HG02610 (cell line): ENCODE measurements at regions not wholly inside any gene's neighbourhood (a gene's known extent, or its start where the extent isn't known, plus 50 kb on each side); places are given as distances from the start of the nearest gene placed in this dataset.

ENCODE experiments used
- ATAC-seq: cut with Tn5 transposase; IDR thresholded peaks from one replicate; pipeline ENCODE4 v1.9.1; 2021; ENCODE audit warnings: mild to moderate bottlenecking, moderate library complexity; ENCODE audit not compliant: unreplicated experiment

GRCh38 chrY:19167319-19168201 lies 394.0 kb upstream of the HSFY2 start:
- ATAC-seq, result no peak

- no peak for ATAC-seq
Measured at GRCh38 chrY:19148783-19149182, 375.2 kb upstream of the HSFY2 start.

DNA sequence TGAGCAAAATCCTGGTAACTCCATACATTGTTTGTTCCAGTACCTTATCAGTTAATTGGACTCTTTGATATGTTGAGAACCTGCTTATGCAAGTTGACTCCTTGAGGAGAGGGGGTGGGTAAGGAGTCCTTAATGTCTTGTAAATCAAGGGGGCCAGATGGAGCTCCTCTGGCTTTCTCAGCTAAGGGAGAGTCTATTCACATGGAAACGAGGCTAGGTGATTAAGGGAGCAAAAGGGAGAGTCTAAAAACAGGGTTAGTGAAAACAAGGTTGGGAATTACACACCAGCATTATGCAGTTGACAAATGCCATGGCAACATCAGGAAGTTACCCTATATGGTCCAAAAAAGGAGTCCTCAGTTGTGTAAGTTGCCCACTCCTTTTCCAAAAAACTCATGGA lies 372.8 kb upstream of the HSFY2 start:
- ATAC-seq, result no peak

- ATAC-seq, result no peak
Measured at GRCh38 chrY:19142093-19142492, 368.6 kb upstream of the HSFY2 start.

- no peak for ATAC-seq
Measured at GRCh38 chrY:19140285-19140920, 366.9 kb upstream of the HSFY2 start.

GRCh38 chrY:19134426-19134825 lies 360.9 kb upstream of the HSFY2 start:
- ATAC-seq, result no peak

DNA sequence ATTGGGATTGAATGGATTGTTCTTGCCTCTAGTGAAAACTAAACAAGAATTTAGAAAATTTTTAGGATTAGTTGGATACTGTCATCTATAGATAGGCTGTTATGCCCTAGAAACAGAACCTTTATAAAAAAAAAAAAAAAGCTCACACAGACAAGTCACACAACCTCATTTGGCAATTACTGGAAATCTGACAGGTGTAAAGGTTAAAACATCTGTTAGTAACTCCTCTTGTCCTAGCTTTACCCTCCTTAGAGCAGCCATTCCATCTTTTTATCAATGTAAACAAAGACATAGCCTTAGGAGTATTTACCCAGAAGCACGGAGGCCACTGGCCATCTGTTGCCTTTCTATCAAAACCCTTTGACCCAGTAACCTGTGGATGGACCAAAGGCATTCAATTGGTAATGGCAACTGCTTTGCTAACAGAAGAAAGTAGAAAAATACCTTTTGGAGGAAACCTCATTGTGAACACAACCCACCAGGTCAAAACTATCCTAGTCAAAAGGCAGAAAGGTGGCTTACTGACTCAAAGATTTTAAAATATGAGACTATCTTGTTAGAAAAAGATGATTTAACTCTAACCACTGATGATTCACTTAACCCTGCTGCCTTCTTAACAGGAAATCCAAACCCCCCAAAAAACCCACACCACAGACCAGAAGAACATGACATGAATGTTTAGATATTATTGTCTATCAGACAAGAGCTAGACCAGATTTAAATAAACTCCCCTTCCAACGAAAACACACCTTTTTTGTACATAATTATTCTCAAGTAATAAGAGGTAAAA lies 357.2 kb upstream of the HSFY2 start:
- no peak for ATAC-seq

GRCh38 chrY:19126889-19127288 lies 353.4 kb upstream of the HSFY2 start:
- no peak for ATAC-seq

DNA sequence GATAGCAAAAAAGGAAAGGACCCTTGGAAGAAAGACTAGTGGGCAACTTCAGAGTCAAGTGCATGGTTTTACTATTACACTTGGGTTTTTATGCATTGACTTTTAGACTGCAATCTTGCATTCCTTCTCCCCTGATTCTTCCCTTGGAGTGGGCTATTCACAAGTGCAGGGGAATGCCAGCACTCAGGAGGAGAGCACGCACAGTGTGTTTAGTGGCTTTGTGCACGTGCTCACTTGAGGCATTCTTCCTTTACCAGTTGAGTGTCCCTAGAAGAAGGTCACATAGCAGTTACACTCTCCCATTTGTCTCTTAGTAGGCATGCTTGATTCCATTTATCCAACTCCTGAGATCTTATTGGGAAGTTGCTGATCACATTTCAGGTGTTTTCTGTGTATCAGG lies 351.1 kb upstream of the HSFY2 start:
- no peak for ATAC-seq

DNA sequence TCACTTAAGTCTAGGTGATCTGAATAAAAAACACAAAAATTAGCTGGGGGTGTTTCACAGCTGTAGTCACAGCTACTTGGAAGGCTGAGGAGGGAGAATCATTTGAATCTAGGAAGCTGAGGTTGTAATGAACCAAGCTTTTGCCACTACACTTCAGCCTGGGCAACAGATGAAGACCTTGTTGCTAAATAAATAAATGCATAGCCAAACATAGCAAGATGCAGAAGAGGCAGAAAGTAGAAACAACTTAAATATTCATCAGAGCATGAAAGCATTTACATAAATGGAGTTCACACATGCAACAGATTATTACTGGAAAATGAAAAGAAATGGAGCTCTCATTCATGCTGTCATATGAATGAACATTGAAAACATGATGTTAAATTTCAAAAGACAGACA lies 348.9 kb upstream of the HSFY2 start:
- ATAC-seq, result no peak

DNA sequence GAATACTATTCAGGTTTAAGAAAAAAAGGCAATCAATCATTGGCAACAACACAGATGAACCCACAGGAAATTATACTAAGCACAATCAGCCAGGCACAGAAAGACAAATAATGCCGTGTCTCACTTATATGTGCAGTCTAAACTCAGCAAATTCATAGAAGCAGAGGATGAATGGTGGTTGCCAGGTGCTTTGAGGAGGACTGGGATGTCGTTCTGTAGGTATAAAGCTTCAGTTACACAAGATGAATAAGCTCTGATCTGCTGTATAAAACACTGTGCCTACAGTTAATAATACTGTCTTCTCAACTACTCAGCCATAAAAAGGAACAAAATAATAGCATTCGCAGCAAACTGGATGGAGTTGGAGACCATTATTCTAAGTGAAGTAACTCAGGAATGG lies 324.8 kb upstream of the HSFY2 start:
- ATAC-seq, result no peak

- ATAC-seq, result no peak
Measured at GRCh38 chrY:19095460-19095859, 321.9 kb upstream of the HSFY2 start.

- no peak for ATAC-seq
Measured at GRCh38 chrY:19083006-19083405, 309.5 kb upstream of the HSFY2 start.

DNA sequence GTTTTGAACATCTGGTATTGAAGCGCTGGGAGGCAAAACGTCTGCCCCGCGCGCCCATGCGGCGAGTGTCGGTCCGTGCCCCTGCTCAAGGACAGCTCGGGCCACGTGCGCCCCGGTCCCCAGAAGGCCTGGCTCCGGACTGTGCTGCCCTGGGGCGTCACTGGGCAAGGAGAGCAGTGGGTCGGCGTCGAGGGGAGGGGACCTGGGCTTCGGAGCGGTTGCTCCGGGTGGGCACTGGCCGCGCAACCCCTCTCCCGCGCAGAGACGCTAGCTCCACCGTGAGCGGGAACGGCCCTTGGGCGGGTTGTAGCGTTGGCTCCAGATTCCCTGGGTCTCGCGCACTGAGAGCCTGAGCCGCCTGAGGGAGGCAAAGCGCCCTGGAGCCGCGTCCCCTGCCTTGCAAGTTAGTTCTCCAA lies 304.2 kb upstream of the HSFY2 start:
- peak; percentile 26 for ATAC-seq

DNA sequence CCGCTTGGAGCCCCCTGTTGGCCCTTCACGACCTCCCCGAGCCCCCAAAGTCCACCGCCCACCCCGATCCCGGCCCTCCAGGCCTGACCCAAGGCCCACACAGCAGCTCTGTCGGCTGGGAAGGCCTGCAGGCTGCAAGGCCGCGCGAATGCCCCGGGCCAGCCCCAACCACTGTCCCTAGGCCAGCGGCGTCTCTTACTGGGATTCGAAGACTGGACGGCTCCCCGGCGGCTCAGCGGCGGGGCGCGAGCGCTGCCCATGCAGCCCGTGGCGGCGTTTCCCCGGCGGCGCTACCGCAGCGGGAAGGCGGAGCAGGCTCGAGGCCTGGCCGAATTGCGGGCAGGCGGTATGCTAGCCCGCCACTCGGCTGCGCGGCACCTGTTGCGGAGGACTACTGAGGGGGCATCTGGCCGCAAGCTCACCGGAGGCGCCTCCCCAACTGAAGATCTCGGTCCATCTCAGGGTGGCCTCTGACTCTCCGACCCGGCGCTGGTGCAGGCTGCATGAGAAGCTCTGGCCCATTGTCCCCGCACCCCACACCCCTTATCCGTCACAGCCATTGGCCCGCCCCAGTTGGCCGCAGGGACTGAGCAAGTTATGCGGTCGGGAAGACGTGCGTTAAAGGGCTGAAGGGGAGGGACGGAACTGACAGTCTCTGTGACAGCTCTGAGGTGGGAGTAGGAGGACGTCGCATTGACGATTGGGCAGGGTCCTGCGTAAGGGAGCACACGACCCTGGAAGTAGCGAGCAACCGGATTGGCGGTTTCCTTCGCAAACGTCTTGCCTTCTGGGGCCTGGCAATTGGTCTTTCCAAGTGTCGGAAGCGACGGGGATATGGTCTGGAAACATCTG lies 303.5 kb upstream of the HSFY2 start:
- peak; percentile 74 for ATAC-seq

- ATAC-seq, result peak; percentile 61
Measured at GRCh38 chrY:19075471-19076253, 302.1 kb upstream of the HSFY2 start.

GRCh38 chrY:19067435-19067834 lies 293.9 kb upstream of the HSFY2 start:
- no peak for ATAC-seq

DNA sequence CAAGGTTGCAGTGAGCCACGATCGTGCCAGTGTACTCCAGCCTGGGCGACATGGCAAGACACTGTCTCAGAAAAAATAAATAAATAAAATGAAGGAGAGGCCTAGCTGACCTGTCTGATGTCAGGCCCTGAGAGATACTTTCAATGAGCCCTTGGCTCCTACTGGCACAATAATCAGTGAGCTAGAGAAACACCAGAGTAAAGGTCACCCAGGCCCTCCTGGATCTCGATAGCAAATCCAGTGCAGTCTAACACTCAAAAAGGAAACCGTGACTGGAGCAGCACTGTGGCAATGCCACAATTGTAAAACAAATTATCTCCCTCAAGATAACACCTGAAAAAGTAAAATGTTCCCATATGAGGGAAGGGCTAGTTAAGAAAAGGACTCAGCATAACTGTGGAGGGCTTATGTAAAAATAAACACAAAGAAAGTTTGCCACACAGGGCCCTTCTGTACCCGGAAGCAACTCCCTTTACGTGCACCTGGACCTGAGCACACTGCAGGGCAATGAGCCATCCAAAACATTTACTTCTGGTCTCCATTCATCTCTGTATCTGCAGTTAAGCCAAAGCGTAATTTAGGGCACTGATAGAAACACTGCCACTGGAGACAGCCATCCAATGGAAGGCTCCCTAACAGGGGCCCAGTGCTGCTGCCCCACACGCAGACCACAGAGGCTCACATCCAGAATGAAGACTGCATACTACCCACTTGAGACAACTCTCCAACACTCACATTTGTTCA lies 293.1 kb upstream of the HSFY2 start:
- ATAC-seq, result no peak

GRCh38 chrY:19065119-19065518 lies 291.6 kb upstream of the HSFY2 start:
- ATAC-seq, result no peak
